DND-41 (cell line): ENCODE measurements at regions not wholly inside any gene's neighbourhood (a gene's known extent, or its start where the extent isn't known, plus 50 kb on each side); places are given as distances from the start of the nearest gene placed in this dataset.

ENCODE experiments used
- EZH2 ChIP-seq: IDR thresholded peaks from 3 replicates; pipeline ENCODE4 v1.6.1; 2012; ENCODE audit warnings: borderline replicate concordance, low read depth, mild to moderate bottlenecking, moderate library complexity, low read length, inconsistent platforms; ENCODE audit not compliant: severe bottlenecking
- TF ChIP-seq, protein P1 (sequence below): IDR thresholded peaks from 2 replicates; pipeline ENCODE4 v1.5.1; 2012; ENCODE audit warnings: borderline replicate concordance, low read length, moderate library complexity, mild to moderate bottlenecking; ENCODE audit not compliant: poor library complexity, severe bottlenecking; ENCODE audit errors: extremely low read depth

DNA sequence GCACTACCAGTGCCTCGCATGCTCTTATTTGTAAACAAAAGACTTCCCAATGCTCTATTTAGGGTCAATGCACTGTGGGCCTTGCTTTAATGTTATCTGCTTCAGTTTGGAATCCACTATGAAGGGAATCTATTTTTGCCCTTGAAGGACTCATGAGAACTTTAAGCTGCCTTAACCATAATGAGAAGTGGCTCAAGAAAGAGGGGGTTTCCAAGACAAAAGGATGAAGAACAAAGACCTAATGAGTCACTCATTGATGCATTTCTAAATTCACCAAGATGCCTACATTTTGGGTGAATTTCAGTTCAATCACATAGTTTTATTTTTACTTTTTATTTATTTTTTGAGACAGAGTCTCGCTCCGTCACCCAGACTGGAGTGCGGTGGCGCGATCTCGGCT, 228.2 kb downstream of the LY86 start:
- TF ChIP-seq, protein P1, sequence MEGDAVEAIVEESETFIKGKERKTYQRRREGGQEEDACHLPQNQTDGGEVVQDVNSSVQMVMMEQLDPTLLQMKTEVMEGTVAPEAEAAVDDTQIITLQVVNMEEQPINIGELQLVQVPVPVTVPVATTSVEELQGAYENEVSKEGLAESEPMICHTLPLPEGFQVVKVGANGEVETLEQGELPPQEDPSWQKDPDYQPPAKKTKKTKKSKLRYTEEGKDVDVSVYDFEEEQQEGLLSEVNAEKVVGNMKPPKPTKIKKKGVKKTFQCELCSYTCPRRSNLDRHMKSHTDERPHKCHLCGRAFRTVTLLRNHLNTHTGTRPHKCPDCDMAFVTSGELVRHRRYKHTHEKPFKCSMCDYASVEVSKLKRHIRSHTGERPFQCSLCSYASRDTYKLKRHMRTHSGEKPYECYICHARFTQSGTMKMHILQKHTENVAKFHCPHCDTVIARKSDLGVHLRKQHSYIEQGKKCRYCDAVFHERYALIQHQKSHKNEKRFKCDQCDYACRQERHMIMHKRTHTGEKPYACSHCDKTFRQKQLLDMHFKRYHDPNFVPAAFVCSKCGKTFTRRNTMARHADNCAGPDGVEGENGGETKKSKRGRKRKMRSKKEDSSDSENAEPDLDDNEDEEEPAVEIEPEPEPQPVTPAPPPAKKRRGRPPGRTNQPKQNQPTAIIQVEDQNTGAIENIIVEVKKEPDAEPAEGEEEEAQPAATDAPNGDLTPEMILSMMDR: no peak
- no peak for TF ChIP-seq EZH2
